IPS DF 4.7 (cell line): ENCODE measurements at regions not wholly inside any gene's neighbourhood (a gene's known extent, or its start where the extent isn't known, plus 50 kb on each side); places are given as distances from the start of the nearest gene placed in this dataset.
A peak's percentile ranks its signal among the peaks of the same experiment; 100 is the strongest.

Experiments used
- DNase-seq: peaks from one replicate; pipeline ENCODE4 v3.0.0-alpha.2; 2013; ENCODE audit warnings: low spot score; ENCODE audit errors: extremely low read depth

DNA sequence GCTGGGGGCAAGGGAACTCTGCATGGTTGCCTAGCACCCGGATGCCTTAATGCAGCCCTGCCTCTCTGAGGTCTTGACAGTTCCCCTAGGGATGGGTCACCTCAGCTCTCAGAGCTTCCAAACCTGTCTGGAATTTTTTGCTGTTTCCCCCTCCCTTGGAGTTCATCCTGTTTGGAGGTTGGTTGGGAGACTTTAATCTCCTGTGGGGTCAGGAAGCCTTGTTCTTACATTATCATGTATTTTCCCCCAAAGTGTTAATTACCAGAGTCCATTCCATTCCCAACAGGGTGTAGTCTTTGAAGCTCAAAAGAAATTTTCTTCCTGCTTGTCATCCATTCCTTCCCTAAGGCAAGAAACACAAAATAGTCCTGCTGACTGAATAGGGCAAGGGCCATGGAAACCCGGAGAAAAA is 150.3 kb upstream of the SPRY4 start:
- DNase-seq: peak; percentile 91

DNA sequence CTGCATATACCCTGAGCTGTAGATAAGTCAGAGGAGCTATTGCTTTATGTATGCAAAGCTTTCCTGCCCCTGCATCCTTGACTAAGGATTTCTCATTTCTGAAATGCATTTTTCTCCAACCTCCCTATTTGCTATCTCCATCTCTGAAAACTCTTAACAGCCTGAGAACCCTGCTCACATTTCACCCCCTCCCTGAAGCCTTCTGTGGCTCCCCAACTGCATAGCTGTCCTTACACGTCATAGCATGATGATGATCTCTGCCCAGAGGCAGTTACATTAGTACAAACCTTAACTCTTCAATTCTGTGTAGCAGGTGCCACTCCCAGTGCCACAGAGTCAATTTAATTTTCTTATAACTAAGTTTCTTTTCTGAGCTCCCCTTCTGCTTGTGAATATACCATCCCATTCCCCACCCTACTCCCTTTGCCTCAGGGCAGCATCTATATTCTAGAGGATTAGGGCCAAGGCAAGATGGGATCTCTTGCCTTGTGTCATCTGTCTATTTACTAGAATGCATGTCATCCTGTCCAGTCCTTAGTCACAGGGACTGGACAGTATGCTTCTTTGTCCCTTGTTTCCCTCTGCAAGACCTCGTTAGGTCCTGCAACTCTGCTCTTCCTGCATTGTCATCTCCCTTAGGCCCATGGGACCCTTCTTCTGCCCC is 149.7 kb upstream of the SPRY4 start:
- DNase-seq: no peak

DNA sequence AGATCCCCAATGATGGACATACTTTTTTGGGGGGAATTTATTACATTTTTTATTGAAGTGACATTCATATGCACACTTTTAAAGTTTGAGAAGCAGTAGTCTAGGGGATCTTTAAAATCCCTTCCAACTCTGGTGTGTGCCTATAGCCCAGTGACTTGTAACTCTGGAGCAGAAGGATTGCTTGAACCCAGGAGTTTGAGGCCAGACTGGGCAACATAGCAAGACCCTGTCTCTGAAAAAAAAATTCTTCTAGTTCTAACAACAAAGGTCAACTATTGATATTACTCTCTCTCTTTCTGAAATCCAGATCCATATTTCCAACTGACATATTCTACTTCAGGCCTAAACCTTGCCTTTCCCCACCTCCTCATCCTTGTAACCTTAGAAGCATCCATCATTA is 148.2 kb upstream of the SPRY4 start:
- no peak for DNase-seq

DNA sequence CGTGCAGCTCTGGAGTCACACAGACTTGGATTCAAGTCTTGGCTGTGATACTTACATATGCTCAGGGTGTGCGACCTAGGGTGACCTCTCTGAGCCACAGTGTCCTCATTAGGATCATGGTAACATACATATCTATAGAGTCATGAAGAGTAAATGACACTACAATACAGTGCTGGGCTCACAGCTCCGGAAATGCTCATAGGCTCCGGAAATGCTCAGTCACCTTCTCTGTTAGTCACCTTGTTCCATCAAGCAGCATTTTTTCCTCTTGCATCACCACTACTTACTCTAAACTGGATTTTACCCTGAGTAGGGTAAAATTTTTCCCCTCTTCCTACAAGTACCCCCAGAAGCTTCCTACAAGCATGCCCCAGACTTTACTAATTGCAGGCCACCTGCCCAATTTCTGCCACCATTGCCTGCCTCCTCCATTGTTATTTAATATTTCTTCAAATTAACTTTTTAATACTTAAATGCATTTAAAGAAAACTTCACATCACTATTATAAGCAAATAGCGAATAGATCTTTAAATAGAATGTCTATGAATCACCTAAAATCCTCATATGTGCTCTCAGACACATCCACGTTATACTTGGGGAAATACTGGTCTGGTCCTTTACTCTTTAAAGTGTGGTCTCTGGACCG is 147.6 kb upstream of the SPRY4 start:
- no peak for DNase-seq

DNA sequence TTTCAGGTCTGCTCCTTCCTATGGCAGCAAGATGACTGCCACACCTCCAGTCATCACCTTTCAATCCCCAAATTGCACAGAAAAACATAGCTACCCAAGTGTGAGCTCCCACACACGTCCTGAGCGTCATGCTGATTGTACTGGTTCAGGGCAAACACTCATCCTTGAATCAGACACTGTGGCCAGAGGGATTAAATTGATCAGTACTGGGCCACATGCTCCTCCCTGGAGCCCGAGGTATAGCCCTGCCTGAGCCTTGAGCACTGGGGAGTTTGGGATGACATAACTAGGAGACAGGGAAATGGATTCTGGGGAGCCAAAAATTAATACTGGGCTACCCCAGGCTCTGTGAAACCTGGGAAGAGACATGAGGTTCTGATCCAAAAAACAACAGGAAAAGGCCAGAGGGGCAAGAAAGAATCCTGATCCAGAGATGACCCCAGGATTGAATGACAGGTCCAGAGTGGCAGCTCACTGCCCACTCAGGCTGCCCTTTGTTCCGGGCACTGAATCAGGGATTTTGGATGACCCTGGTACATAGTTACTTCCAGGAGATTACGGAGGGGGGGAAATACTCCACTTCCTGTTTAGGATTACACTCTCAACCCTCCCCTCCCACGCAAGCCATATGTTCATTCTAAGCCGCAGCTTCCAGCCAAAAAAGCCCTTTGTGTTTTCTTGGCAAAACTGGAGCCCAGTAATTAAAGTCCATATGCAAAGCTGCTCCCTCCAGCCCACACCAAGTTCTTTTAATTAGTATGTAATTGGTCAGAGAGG is 141.6 kb upstream of the SPRY4 start:
- no peak for DNase-seq

DNA sequence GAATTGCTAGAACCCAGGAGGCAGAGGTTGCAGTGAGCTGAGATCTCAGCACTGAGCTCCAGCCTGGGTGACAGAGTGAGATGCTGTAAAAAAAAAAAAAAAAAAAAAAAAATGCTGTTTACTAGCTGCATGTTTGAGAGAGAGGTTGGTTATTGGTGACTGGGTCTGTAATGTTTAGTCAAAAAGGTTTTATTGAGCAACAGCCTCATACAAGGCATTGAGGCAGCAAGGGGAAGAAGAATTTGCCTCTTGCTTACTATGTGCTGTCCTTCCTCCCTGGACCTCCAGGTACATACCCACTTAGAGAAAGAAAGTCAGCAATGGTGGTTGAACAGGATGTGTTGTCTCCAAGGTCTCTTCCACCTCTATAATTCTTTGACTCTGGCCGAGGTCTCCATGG is 140.7 kb upstream of the SPRY4 start:
- no peak for DNase-seq

DNA sequence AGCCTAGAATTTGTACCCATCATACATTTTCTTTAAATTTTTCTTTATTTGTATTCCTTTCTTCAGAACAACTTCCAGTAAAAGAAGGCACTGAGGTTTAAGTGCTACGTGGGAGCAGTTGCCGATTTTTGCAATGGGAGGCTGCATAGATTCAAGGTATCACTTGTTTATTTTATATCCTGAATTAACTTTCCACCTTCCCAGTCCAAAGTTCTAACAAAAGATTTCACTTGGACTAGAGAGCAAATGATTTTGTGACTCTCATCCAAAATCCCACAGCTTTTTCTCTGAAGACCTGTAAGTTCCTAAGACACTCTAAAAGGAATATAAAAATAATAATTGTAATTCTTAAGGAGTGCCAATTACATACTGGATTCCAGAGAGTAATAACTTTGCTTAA is 139.1 kb upstream of the SPRY4 start:
- DNase-seq: no peak

DNA sequence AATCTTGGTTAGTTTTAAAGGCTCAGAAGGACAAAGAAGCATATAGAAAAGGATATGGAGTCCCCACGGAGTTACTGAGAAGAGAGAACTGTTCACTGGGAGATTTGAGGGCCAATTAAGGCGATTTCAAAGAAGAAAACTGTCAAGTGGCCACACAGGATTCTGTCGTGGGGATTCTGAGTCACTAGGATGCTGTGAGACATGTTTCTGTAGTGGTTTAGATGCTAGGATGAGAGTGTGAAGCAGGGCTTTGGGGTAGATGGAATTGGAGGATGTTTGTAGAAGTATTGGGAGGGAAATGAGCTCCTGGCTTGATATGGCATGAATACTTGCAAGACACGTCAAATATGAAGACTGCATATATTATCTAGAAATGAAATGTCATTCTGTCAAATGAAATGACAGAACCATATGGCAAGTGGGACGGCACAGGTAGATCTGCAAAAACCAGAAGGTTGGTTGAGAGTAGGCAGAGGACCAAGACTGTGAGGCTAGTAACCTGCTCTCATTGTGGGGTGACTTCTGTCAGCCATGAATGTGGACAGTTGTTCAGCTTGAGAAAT is 136.3 kb upstream of the SPRY4 start:
- DNase-seq: no peak

DNA sequence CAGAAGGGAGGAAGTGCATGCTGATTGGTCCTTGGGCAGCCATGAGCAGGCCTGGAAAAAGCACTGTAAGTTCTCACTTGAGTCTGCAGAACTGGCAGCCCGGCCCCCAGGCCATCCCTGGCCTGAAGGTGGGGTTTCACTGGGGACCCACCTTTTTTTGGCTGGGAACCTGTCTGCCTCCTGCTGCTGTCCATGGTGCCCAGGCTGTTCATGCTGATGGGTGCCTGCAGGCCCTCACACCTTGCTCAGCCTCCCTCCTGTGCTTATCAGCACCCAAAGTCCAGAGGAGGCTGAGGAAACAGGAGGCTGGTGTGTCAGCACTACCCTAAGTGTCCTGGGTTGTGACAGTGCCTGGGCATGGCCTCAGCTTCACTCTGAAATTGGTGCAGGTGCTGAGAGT is 134.4 kb upstream of the SPRY4 start:
- no peak for DNase-seq

DNA sequence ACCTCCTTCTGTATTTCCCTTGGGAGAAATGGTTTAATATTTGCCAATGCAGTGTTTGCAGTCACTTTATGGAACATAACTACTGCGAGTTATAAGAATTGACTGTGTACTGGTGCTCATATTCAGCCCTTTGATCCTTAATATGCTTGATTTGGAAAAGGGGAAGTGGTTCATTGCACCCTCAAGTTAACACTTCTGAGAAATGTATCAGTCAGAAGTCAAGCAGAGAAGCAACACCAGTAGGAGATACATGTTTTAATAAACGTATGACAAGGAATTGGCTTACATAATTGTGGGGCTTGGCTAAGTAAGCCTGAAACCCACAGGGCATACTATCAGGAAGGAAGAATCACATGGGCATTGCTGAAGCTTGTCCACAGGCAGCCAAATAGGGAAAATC is 131.0 kb upstream of the SPRY4 start:
- no peak for DNase-seq

DNA sequence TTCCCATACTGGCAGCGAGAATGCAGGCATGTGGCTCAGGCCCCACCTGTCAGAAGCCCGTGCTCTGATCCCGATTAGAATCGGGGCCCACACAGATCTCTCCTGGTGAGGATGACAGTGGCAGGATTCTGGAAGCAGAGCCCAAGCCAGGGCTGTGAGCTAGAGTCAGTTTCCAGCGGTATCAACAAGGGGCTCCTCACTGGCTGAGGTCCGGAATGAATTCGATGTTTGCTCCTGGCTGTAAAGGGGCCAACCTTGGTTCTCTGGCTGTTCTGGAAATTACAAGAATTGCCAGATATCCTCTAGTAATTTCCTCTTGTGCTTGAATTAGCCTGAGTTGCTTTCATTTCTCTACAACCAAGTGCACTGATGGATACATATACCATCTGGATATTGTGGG is 129.1 kb upstream of the SPRY4 start:
- no peak for DNase-seq

DNA sequence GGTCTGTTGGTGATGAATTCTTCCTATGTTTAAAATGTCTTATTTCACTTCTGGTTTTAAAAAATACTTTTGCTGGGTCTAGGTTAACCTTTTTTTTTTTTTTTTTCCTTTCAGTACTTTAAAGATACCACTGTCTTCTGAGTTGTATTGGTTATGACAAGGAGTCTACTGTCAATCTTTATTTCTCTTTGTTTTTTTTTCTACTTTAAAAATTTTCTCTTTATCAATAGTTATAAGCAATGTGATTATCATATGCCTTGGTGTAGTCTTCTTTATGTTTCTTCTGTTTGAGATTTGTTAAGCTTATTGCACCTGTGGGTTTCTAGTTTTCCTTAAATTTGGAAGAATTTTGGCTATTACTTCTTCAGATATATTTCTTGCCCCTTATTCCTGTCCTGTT is 125.6 kb upstream of the SPRY4 start:
- DNase-seq: no peak

DNA sequence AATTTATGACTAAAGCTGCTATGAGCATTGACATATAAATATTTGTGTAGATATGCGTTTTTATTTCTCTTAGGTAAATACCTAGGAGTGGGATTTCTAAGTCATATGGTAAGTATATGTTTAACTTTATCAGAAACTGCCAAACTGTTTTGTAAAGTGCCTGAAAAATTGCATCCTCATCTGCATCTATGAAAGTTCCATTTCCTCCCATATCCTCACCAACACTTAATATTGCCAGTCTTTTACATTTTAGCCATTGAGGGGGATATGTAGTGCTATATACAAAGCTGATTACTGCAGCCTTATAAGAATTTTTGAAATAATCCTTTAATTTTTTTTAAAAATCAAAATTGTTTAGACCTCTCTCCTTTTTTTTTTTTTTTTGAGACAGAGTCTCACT is 123.1 kb upstream of the SPRY4 start:
- no peak for DNase-seq

DNA sequence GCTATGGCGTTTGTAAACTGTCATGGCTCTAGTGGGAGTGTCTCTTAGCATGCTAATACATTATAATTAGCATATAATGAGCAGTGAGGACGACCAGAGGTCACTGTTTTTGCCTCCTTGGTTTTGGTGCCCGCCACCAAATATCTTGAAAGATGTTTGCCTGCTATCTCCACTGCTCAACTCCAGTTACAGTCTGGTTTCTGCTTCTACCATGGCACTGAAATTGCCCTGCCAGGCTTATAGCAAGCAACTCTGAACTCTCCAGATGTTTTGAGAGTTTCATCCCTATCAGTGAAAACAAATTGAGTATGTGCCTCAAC is 122.1 kb upstream of the SPRY4 start:
- DNase-seq: no peak

DNA sequence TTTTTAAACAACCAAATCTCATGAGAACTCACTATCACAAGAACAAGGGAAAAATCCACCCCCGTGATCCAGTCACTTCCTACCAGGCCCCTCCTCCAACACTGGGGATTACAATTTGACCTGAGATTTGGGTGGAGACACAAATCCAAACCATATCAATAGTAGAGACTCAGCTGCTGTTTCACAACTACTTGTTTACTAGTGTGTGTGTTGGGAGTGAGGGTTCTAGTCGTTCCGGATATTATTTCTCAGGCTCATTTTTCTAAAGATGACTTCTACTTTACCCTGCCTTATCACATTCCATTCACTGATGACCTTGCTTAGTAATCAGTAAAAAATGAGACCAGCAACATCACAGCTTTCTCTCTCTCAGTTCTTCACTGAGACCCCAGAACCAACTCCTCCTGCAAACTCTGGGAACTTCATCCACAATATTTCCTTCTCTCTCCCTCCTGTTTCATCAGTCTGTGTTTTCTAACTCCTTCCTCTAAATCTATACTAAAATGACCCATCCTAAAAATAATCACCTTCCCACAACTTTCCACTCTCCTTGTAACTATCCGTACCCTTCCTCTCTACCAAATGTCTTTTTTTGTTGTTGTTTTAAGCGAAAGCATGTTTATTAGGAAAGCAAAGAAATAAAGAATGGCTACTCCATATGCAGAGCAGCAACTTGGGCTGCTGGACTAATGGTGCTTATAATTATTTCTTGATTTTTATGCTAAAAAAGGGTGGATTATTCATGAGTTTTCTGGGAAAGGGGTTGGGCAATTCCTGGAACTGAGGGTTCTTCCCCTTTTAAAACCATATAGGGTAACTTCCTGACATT is 121.5 kb upstream of the SPRY4 start:
- DNase-seq: no peak

DNA sequence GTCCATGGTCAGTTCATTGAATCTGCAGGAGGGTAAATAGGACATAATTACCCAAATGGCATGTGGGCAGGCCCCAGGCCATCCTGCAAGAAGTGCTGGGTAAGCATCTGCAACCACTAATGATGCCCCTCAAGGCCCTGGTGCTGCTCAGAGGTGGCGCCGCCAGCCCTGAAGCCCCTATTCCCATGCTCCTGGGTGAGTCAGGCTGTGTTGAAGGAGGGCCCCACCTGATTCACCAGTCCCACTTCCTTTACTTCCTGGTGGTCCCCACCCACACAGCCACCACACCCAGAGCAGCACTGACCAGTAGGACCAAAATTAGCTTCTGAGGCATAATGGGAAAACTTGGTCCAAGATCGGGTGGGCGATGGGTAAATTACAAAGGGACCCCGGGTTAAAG is 120.4 kb upstream of the SPRY4 start:
- no peak for DNase-seq

DNA sequence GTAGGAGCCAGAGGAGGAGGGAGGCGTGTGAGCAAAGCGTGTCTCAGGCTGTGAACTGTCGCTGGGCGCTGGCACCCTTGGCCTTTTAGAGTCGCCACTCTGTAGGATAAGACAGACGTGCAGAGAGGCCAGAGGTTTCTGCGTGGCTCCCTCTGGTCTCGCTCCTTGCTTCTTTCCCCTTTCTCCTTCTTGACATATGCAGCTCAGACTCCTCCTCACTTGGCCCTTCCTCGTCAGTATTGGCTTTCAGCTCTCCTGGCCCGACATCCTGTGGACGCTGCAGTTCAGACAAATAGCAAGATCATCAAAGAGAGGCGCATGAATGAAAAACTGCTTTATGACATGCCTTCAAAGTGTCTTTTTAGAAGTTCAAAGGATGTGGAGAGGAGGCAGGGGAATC is 116.8 kb upstream of the SPRY4 start:
- DNase-seq: no peak

DNA sequence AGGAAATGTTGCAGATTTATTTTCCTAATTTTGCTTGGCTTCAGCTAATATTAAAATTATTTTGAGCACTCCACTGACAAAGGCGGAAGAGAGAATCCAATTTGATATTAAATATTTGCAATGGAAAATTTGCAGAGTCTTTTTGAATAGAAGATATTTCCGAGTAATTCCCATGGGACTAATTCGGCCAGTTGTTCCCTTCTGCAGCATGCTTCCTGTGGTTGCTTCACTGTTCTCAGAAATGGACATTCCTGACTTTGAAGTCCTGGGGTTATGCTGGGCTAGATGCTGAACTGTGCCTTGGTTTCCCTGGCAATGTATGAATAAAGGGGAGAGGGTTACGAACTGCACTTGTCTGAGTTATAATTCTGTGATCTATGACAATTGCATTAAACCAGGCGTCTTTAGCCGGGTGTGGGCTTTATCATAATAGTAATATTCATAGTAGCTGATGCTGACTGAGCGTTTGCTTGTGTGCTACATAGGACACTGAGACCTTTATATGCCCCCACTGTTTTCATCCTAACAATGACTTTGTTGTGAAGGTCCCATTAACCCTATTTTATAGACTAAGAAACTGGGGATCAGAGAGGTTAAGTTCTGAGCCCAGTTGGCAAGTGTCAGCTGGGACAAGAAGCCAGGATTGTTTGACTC is 114.5 kb upstream of the SPRY4 start:
- DNase-seq: no peak

DNA sequence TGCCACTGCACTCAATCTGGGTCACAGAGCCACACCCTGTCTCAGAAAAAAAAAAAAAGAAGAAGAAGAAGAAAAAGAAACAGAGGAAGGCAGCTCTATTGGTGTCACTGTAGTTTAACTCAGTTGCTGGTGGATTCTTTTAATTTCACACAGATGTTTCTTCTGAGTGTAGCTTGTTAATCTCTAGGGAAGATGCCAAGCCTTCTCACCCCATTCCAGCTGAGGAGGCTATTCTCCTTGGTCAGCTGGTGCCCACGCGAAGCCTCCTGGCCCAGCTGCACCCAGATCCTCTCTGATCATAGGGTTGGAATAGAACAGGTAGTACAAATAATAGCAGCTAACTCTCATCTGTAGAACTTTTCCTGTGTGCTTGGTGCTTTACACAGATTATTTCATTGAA is 113.8 kb upstream of the SPRY4 start:
- DNase-seq: no peak

DNA sequence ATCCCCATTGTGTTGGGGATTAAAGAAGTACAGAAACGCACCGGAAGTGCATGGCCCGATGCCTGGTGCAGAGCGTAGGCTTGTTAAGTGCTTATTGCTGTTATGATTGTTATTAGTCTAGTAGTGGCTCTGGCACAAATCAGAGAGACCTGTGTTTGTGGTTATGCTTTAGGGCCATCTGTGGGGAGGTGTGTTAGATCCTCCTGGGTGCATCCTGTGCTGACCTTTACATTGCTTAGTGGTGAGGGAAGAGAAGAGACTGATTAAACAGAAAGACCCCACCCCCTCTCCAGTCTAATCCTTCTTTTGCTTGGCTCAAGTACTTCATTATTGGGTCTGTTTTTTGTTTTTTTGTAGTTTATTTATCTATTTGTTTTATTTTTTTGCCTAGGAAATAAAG is 112.7 kb upstream of the SPRY4 start:
- DNase-seq: no peak

DNA sequence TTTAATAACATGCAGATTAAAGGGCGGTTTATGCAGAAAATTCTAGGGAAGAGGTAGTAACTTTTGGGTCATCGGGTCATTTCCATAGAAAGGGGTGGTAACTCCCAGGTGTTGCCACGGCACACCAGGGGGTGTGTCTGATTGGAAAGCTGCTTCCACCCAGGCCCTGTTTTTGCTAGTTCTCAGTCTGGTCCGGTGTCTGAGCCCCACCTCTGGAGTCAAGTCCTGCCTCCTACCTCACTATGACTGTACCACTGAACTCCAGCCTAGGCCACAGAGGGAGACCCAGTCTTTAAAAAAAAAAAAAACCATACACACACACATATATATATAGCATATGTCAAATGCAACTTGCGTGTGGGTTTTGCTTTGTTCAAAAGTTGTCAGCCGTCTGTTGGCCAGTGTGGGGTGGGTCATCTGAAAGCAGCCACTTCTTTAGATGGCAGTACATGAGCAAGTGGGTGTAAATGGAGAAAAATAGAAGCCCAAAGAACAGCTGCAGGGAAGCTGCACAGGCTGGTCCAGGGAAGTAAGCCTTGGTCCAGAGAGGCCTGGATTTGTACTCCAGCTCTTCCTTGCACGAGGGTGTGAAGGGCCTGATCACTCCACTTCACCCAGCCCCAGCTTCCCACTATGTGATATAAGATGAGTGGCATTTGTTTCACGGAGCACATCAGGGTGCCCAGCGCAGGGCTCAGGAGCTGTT is 110.7 kb upstream of the SPRY4 start:
- DNase-seq: no peak
